Duodenal mucosa (tissue), 2 donors: ENCODE measurements at regions not wholly inside any gene's neighbourhood (a gene's known extent, or its start where the extent isn't known, plus 50 kb on each side); places are given as distances from the start of the nearest gene placed in this dataset.
"Not testable (repeated sequence)": the region's sequence is repeated elsewhere in the genome, so short reads cannot be mapped to it uniquely, and the experiment has no call there.

Source experiments
- H3K27ac ChIP-seq: one replicate; pipeline ENCODE4 v1.7.0; 2013; ENCODE audit warnings: low read depth, low read length
- H3K27me3 ChIP-seq, 2 donors: one replicate each; pipeline ENCODE4 v1.7.0; 2013; ENCODE audit warnings: low read length in 2 of 2, control low read depth in 1 of 2; ENCODE audit not compliant: insufficient read depth in 2 of 2, control insufficient read depth in 1 of 2
- H3K36me3 ChIP-seq, 2 donors: one replicate each; pipeline ENCODE4 v1.7.0; 2013; ENCODE audit warnings: low read length in 2 of 2, control low read depth in 1 of 2; ENCODE audit not compliant: insufficient read depth in 2 of 2, control insufficient read depth in 1 of 2
- H3K4me1 ChIP-seq, 2 donors: one replicate each; pipeline ENCODE4 v1.7.0; 2013; ENCODE audit warnings: low read length in 2 of 2, control low read depth in 1 of 2; ENCODE audit not compliant: insufficient read depth in 2 of 2, control insufficient read depth in 1 of 2
- H3K4me3 ChIP-seq, 2 donors: one replicate each; pipeline ENCODE4 v1.7.0; 2013; ENCODE audit warnings: low read length in 2 of 2, low read depth in 1 of 2
- H3K9ac ChIP-seq, 2 donors: one replicate each; pipeline ENCODE4 v1.7.0; 2013; ENCODE audit warnings: low read length in 2 of 2, low read depth in 1 of 2
- H3K9me3 ChIP-seq, 2 donors: one replicate each; pipeline ENCODE4 v1.7.0; 2013; ENCODE audit warnings: low read length in 2 of 2, control low read depth in 1 of 2; ENCODE audit not compliant: control insufficient read depth in 1 of 2

- H3K9me3 ChIP-seq, H3K27ac ChIP-seq, H3K9ac ChIP-seq, H3K4me1 ChIP-seq, H3K36me3 ChIP-seq, H3K4me3 ChIP-seq, H3K27me3 ChIP-seq: not testable (repeated sequence)
Observed at GRCh38 chr4:158980711-158981110, 122.2 kb upstream of the RAPGEF2 start.

GRCh38 chr4:158991534-158992155, 111.2 kb upstream of the RAPGEF2 start:
- no peaks in the 10 kb centered on the region for H3K9me3 ChIP-seq
- no peak overlapping the region for H3K9ac ChIP-seq
- H3K4me1 ChIP-seq = no peaks in the 10 kb centered on the region
- H3K36me3 ChIP-seq = no peaks in the 10 kb centered on the region
- no peaks in the 10 kb centered on the region for H3K27me3 ChIP-seq
- no peak overlapping the region for H3K4me3 ChIP-seq
- no peak overlapping the region for H3K27ac ChIP-seq

DNA sequence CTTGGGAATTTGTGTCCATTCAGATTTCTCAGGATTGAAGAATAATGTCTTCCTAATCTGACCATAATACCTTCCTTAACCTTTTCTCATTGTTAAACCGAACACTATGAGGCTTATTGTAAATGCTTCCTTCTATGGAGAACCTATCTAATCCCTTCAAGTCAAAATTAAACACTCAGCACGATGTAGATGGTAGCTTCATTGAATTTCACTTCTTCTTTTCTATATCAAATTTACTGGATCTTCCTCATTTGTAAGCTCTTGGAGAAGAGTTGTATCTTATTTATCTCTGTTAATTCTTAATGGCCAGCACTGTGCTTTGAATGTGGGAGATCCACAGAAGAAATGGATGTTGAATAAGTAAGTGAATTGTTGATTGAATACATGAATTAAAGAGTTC, 109.0 kb upstream of the RAPGEF2 start:
- H3K9ac ChIP-seq = no peak overlapping the region
- no peaks in the 10 kb centered on the region for H3K9me3 ChIP-seq
- no peak overlapping the region for H3K27ac ChIP-seq
- H3K4me3 ChIP-seq = no peak overlapping the region
- no peaks in the 10 kb centered on the region for H3K36me3 ChIP-seq
- no peaks in the 10 kb centered on the region for H3K4me1 ChIP-seq
- no peaks in the 10 kb centered on the region for H3K27me3 ChIP-seq

GRCh38 chr4:158995040-158995439, 107.8 kb upstream of the RAPGEF2 start:
- H3K27me3 ChIP-seq = no peaks in the 10 kb centered on the region
- H3K27ac ChIP-seq = no peak overlapping the region
- H3K4me1 ChIP-seq = no peaks in the 10 kb centered on the region
- H3K9me3 ChIP-seq = no peaks in the 10 kb centered on the region
- no peaks in the 10 kb centered on the region for H3K36me3 ChIP-seq
- H3K4me3 ChIP-seq = no peak overlapping the region
- no peak overlapping the region for H3K9ac ChIP-seq

GRCh38 chr4:158995965-158996364, 106.9 kb upstream of the RAPGEF2 start:
- H3K4me3 ChIP-seq = no peak overlapping the region
- H3K4me1 ChIP-seq = no peaks in the 10 kb centered on the region
- H3K27me3 ChIP-seq = no peaks in the 10 kb centered on the region
- H3K36me3 ChIP-seq = no peaks in the 10 kb centered on the region
- H3K27ac ChIP-seq = no peak overlapping the region
- H3K9ac ChIP-seq = no peak overlapping the region
- H3K9me3 ChIP-seq = no peaks in the 10 kb centered on the region

DNA sequence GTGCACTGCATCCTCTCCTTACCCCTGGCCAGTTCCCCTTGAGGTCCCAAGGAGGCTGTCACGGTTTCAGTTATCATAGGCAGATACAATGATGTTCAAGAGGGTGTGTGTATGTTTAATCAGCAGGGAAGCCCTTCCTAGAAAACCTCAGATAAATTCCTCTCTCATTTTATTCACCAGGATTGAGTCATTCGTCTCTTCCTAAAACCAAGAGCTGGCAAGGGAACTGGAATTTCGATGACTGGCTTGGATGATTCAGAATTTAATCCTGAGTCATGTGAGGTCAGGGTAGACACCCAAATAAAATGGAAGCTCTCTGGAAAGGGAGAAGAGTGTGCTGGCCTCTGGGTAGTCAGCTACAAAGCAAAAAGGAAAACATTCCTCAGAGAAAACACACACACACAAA, 106.2 kb upstream of the RAPGEF2 start:
- H3K9me3 ChIP-seq = no peaks in the 10 kb centered on the region
- no peaks in the 10 kb centered on the region for H3K27me3 ChIP-seq
- no peak overlapping the region for H3K27ac ChIP-seq
- no peak overlapping the region for H3K4me3 ChIP-seq
- H3K4me1 ChIP-seq = no peaks in the 10 kb centered on the region
- no peak overlapping the region for H3K9ac ChIP-seq
- no peaks in the 10 kb centered on the region for H3K36me3 ChIP-seq

- Histone ChIP-seq H3K4me3 (no peak overlapping the region), H3K4me1 (peaks cover 0 to 3% of the 10 kb centered on the region in 2 donors), H3K27ac (no peak overlapping the region), H3K27me3 (no peaks in the 10 kb centered on the region), H3K9me3 (no peaks in the 10 kb centered on the region), H3K9ac (no peak overlapping the region), H3K36me3 (no peaks in the 10 kb centered on the region)
Observed at GRCh38 chr4:158997660-158998349, 105.1 kb upstream of the RAPGEF2 start.

GRCh38 chr4:158998624-158999023, 104.3 kb upstream of the RAPGEF2 start:
- Histone ChIP-seq H3K36me3 (no peaks in the 10 kb centered on the region), H3K27me3 (no peaks in the 10 kb centered on the region), H3K9me3 (no peaks in the 10 kb centered on the region), H3K27ac (no peak overlapping the region), H3K4me3 (no peak overlapping the region), H3K9ac (no peak overlapping the region), H3K4me1 (peaks cover 0 to 11% of the 10 kb centered on the region in 2 donors)

DNA sequence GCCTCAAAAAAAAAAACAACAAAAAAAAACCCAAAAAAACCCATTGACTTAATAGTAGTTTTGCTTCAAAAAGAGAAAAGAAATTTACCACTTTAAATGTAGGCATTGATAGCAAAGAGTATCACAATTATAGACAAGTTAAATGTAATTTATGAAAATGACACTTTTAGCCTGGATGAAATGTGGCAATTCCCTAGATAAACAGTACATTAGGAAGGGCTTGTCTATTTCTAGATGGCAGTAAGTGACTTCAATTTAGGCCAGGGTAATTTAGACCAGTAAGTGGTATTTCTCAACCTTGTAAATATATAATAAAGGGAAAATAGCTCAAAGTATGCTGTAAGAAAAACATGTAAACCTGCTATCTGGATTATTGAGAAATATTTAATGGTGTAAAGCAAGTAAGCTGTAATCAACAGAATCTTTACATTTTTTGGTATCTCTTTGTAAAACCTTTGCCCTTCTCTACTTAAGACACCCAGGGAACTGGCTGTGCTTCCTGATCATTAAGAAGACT, 103.7 kb upstream of the RAPGEF2 start:
- Histone ChIP-seq H3K9ac (no peak overlapping the region), H3K36me3 (no peaks in the 10 kb centered on the region), H3K27ac (no peak overlapping the region), H3K4me1 (peaks cover 0 to 12% of the 10 kb centered on the region in 2 donors), H3K9me3 (no peaks in the 10 kb centered on the region), H3K4me3 (no peak overlapping the region), H3K27me3 (no peaks in the 10 kb centered on the region)

DNA sequence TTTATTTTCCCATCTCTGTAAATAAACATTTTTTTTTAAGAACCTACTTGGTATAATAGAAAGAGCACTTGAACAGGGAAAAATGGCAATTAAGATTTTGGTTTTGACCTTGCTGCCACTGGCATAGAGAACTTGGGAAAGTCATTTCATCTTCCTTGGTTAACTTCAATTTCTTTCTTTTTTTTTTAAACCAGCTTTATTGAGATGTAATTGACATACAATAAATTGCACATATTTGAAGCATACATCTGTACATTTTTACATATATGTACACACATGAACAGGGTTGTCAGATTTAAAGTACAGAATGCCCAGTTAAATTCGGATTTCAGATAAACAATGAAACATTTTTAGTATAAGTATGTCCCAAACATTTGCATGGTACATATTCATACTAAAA, 103.0 kb upstream of the RAPGEF2 start:
- no peak overlapping the region for H3K27ac ChIP-seq
- H3K4me1 ChIP-seq = peaks cover 0 to 12% of the 10 kb centered on the region in 2 donors
- no peak overlapping the region for H3K9ac ChIP-seq
- no peaks in the 10 kb centered on the region for H3K9me3 ChIP-seq
- no peak overlapping the region for H3K4me3 ChIP-seq
- no peaks in the 10 kb centered on the region for H3K36me3 ChIP-seq
- H3K27me3 ChIP-seq = no peaks in the 10 kb centered on the region
